ENCODE measurements at regions not wholly inside any gene's neighbourhood (a gene's known extent, or its start where the extent isn't known, plus 50 kb on each side); places are given as distances from the start of the nearest gene placed in this dataset.

DNA sequence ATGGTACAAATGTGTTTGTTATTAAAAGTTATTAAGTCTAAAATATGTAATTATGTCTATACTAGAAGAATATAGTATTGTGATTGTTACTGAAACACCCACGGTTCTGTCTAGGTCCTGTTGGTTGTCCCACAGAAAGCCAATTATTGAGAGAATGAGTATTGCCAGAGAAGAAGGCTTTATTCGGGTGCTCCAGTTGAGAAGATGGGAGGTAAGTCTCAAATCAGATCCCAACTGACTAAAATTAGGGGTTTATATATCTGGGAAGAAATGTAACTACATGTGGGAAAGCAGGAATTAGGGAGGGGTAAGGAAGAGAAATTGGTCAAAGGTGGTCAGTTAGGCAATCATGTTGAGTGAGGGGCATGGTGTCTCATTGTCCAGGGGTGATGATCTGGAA, 798.4 kb downstream of the PCDH17 start:
- Histone ChIP-seq H4K20me1 (ENCODE audit: insufficient read depth) (no peaks in the 10 kb centered on the region), H3K4me2 (no peak overlapping the region), H3K79me2 (ENCODE audit: insufficient read depth) (no peaks in the 10 kb centered on the region), H3F3A (replicated peaks; ENCODE audit: insufficient read depth) (no peaks in the 10 kb centered on the region), H2AFZ (ENCODE audit: low read depth) (no peak overlapping the region), H3K4me3 (ENCODE audit: low read depth in 2 of 2, low read length in 1 of 2) (no peak overlapping the region), H3K9ac (no peak overlapping the region), H3K27me3 (ENCODE audit: insufficient read depth) (no peaks in the 10 kb centered on the region), H3K9me2 (no peaks in the 10 kb centered on the region), H3K36me3 (replicated peaks in 1 of 2; ENCODE audit: control insufficient read depth in 1 of 2, insufficient read depth in 2 of 2, low read length in 1 of 2) (no peaks in the 10 kb centered on the region), H3K4me1 (ENCODE audit: control insufficient read depth in 1 of 2, insufficient read depth in 2 of 2, low read depth in 1 of 2, low read length in 1 of 2) (no peaks in the 10 kb centered on the region), H3K9me3 (no peaks in the 10 kb centered on the region), H3K27ac (ENCODE audit: low read depth in 2 of 2, low read length in 1 of 2) (no peak overlapping the region)
- TF ChIP-seq, protein P1, sequence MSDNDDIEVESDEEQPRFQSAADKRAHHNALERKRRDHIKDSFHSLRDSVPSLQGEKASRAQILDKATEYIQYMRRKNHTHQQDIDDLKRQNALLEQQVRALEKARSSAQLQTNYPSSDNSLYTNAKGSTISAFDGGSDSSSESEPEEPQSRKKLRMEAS (IDR thresholded peaks at IDR 0.05; ENCODE audit: low read depth): no peak
- TF ChIP-seq SIN3A (IDR thresholded peaks at IDR 0.05; ENCODE audit: borderline replicate concordance, low read depth, low read length) (no peak), TAF1 (IDR thresholded peaks at IDR 0.05; ENCODE audit: borderline replicate concordance, low read depth, low read length) (no peak), POLR2AphosphoS5 (IDR thresholded peaks at IDR 0.05; ENCODE audit: low read depth, low read length) (no peak), FOSL2 (IDR thresholded peaks at IDR 0.05; ENCODE audit: borderline replicate concordance, low read depth) (no peak), MEF2A (IDR thresholded peaks at IDR 0.05; ENCODE audit: borderline replicate concordance, low read depth) (no peak), SMC3 (IDR thresholded peaks at IDR 0.05; ENCODE audit: low read depth, low read length) (no peak), CHD2 (IDR thresholded peaks at IDR 0.05; ENCODE audit: low read length, partially characterized antibody) (no peak), NRF1 (IDR thresholded peaks at IDR 0.05; ENCODE audit: low read depth, low read length) (no peak), TCF12 (IDR thresholded peaks at IDR 0.05) (no peak), RFX5 (IDR thresholded peaks at IDR 0.05; ENCODE audit: low read length) (no peak), NFIC (IDR thresholded peaks at IDR 0.05; ENCODE audit: borderline replicate concordance) (no peak), IRF3 (IDR thresholded peaks at IDR 0.05; ENCODE audit: low read depth, low read length) (no peak), USF1 (IDR thresholded peaks at IDR 0.05; ENCODE audit: borderline replicate concordance, low read depth) (no peak), GABPA (IDR thresholded peaks at IDR 0.05; ENCODE audit: low read depth) (no peak), MXI1 (IDR thresholded peaks at IDR 0.05; ENCODE audit: low read depth, low read length) (no peak), YY1 (IDR thresholded peaks at IDR 0.05; ENCODE audit: low read depth) (no peak), RCOR1 (IDR thresholded peaks at IDR 0.05; ENCODE audit: low read length) (no peak)
- TF ChIP-seq, protein P2, sequence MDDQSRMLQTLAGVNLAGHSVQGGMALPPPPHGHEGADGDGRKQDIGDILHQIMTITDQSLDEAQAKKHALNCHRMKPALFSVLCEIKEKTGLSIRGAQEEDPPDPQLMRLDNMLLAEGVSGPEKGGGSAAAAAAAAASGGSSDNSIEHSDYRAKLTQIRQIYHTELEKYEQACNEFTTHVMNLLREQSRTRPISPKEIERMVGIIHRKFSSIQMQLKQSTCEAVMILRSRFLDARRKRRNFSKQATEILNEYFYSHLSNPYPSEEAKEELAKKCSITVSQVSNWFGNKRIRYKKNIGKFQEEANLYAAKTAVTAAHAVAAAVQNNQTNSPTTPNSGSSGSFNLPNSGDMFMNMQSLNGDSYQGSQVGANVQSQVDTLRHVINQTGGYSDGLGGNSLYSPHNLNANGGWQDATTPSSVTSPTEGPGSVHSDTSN (IDR thresholded peaks at IDR 0.05): no peak
- TF ChIP-seq, protein P3, sequence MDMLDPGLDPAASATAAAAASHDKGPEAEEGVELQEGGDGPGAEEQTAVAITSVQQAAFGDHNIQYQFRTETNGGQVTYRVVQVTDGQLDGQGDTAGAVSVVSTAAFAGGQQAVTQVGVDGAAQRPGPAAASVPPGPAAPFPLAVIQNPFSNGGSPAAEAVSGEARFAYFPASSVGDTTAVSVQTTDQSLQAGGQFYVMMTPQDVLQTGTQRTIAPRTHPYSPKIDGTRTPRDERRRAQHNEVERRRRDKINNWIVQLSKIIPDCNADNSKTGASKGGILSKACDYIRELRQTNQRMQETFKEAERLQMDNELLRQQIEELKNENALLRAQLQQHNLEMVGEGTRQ (IDR thresholded peaks at IDR 0.05; ENCODE audit: borderline replicate concordance, low read depth, low read length): no peak
- DNase-seq: no peak
- POLR2A ChIA-PET: no interaction called here
- CTCF ChIA-PET: interaction anchor here (0.7 to 1.2 kb wide), 2 partner anchors 9 to 759 kb away, joined by 3 to 5 read pairs; no protein-coding TSS in a partner anchor
- 17% methylated on average over 2 of the region's 2 CpGs for WGBS (ENCODE audit: low lambda C conversion rate)
